ENCODE measurements at regions not wholly inside any gene's neighbourhood (a gene's known extent, or its start where the extent isn't known, plus 50 kb on each side); places are given as distances from the start of the nearest gene placed in this dataset.
A peak's percentile ranks its signal among the peaks of the same experiment; 100 is the strongest.

GRCh38 chr5:40206030-40206429 is 473.7 kb upstream of the PTGER4 start:
- H2AFZ ChIP-seq (ENCODE audit: low read length): peak overlapping the region; percentile 22; the same call in 1 of the 2 replicates
- TF ChIP-seq CTCF (IDR thresholded peaks at IDR 0.05; ENCODE audit: low read length): no peak

GRCh38 chr5:40204144-40204543 is 475.6 kb upstream of the PTGER4 start:
- Histone ChIP-seq H2AFZ (ENCODE audit: low read length) (no peak overlapping the region), H3K9ac (ENCODE audit: low read length) (no peak overlapping the region), H3K27ac (ENCODE audit: low read depth, low read length, poor library complexity, severe bottlenecking) (no peak overlapping the region), H3K4me3 (ENCODE audit: low read depth, low read length, poor library complexity, severe bottlenecking) (no peak overlapping the region), H3F3A (ENCODE audit: insufficient read depth, low read length) (0 out of 2 replicates have a peak, but pooled peaks cover 3% of the 10 kb centered on the region), H3K4me2 (ENCODE audit: low read length) (no peak overlapping the region), H4K20me1 (ENCODE audit: insufficient read depth, low read length) (no peaks in the 10 kb centered on the region), H3K36me3 (ENCODE audit: insufficient read depth, low read length) (no peaks in the 10 kb centered on the region), H3K4me1 (ENCODE audit: insufficient read depth, low read length, severe bottlenecking) (no peaks in the 10 kb centered on the region), H3K27me3 (ENCODE audit: insufficient read depth, low read length) (no peaks in the 10 kb centered on the region), H3K9me2 (ENCODE audit: low read depth, low read length) (no peaks in the 10 kb centered on the region), H3K79me2 (ENCODE audit: insufficient read depth, low read length) (no peaks in the 10 kb centered on the region), H3K9me3 (ENCODE audit: low read length) (no peaks in the 10 kb centered on the region)
- TF ChIP-seq CTCF (IDR thresholded peaks at IDR 0.05; ENCODE audit: low read length): no peak
- no peak for TF ChIP-seq EZH2 (IDR thresholded peaks at IDR 0.05; ENCODE audit: borderline replicate concordance, low read length)

More at GRCh38 chr5:40206030-40206429, 473.7 kb upstream of the PTGER4 start:
- no peaks in the 10 kb centered on the region for H3K27me3 ChIP-seq (ENCODE audit: insufficient read depth, low read length)
- H3K4me1 ChIP-seq (ENCODE audit: insufficient read depth, low read length, severe bottlenecking): no peaks in the 10 kb centered on the region
- H3K9me3 ChIP-seq (ENCODE audit: low read length): no peaks in the 10 kb centered on the region
- H4K20me1 ChIP-seq (ENCODE audit: insufficient read depth, low read length): no peaks in the 10 kb centered on the region
- no peaks in the 10 kb centered on the region for H3K9me2 ChIP-seq (ENCODE audit: low read depth, low read length)
- no peak overlapping the region for H3K4me3 ChIP-seq (ENCODE audit: low read depth, low read length, poor library complexity, severe bottlenecking)
- no peak overlapping the region for H3K27ac ChIP-seq (ENCODE audit: low read depth, low read length, poor library complexity, severe bottlenecking)
- no peaks in the 10 kb centered on the region for H3K79me2 ChIP-seq (ENCODE audit: insufficient read depth, low read length)
- no peak overlapping the region for H3K4me2 ChIP-seq (ENCODE audit: low read length)
- 0 out of 2 replicates have a peak, but pooled peaks cover 3% of the 10 kb centered on the region for H3F3A ChIP-seq (ENCODE audit: insufficient read depth, low read length)
- no peaks in the 10 kb centered on the region for H3K36me3 ChIP-seq (ENCODE audit: insufficient read depth, low read length)
- no peak overlapping the region for H3K9ac ChIP-seq (ENCODE audit: low read length)

- no peaks in the 10 kb centered on the region for H3K27me3 ChIP-seq (ENCODE audit: insufficient read depth, low read length)
- no peaks in the 10 kb centered on the region for H3K36me3 ChIP-seq (ENCODE audit: insufficient read depth, low read length)
- 0 out of 2 replicates have a peak, but pooled peaks cover 3% of the 10 kb centered on the region for H3F3A ChIP-seq (ENCODE audit: insufficient read depth, low read length)
- TF ChIP-seq EZH2 (IDR thresholded peaks at IDR 0.05; ENCODE audit: borderline replicate concordance, low read length) (no peak), CTCF (IDR thresholded peaks at IDR 0.05; ENCODE audit: low read length) (no peak)
- no peaks in the 10 kb centered on the region for H4K20me1 ChIP-seq (ENCODE audit: insufficient read depth, low read length)
- no peaks in the 10 kb centered on the region for H3K79me2 ChIP-seq (ENCODE audit: insufficient read depth, low read length)
- no peak overlapping the region for H2AFZ ChIP-seq (ENCODE audit: low read length)
- no peak overlapping the region for H3K4me2 ChIP-seq (ENCODE audit: low read length)
- H3K4me3 ChIP-seq (ENCODE audit: low read depth, low read length, poor library complexity, severe bottlenecking): no peak overlapping the region
- no peaks in the 10 kb centered on the region for H3K9me3 ChIP-seq (ENCODE audit: low read length)
- no peaks in the 10 kb centered on the region for H3K9me2 ChIP-seq (ENCODE audit: low read depth, low read length)
- no peaks in the 10 kb centered on the region for H3K4me1 ChIP-seq (ENCODE audit: insufficient read depth, low read length, severe bottlenecking)
- H3K9ac ChIP-seq (ENCODE audit: low read length): no peak overlapping the region
- H3K27ac ChIP-seq (ENCODE audit: low read depth, low read length, poor library complexity, severe bottlenecking): no peak overlapping the region
These were observed 476.8 kb upstream of the PTGER4 start for GRCh38 chr5:40202814-40203440.
